GM11168 (cell line): ENCODE measurements at regions not wholly inside any gene's neighbourhood (a gene's known extent, or its start where the extent isn't known, plus 50 kb on each side); places are given as distances from the start of the nearest gene placed in this dataset.
"Not testable (repeated sequence)": the region's sequence is repeated elsewhere in the genome, so short reads cannot be mapped to it uniquely, and the experiment has no call there.

Source experiments
- in situ Hi-C: fragments of 300-500 bp; cut with MboI; formaldehyde crosslinking; loops from one replicate; pipeline ENCODE4 v1.12.0; 2022; ENCODE audit warnings: low sequenced_read_pairs; ENCODE audit not compliant: unreplicated experiment

GRCh38 chr9:115880221-115880885 is 273.2 kb upstream of the PAPPA start:
- in situ Hi-C loops = no loop called here

- in situ Hi-C loops = no loop called here
Observed at GRCh38 chr9:115882911-115883310, 270.7 kb upstream of the PAPPA start.

DNA sequence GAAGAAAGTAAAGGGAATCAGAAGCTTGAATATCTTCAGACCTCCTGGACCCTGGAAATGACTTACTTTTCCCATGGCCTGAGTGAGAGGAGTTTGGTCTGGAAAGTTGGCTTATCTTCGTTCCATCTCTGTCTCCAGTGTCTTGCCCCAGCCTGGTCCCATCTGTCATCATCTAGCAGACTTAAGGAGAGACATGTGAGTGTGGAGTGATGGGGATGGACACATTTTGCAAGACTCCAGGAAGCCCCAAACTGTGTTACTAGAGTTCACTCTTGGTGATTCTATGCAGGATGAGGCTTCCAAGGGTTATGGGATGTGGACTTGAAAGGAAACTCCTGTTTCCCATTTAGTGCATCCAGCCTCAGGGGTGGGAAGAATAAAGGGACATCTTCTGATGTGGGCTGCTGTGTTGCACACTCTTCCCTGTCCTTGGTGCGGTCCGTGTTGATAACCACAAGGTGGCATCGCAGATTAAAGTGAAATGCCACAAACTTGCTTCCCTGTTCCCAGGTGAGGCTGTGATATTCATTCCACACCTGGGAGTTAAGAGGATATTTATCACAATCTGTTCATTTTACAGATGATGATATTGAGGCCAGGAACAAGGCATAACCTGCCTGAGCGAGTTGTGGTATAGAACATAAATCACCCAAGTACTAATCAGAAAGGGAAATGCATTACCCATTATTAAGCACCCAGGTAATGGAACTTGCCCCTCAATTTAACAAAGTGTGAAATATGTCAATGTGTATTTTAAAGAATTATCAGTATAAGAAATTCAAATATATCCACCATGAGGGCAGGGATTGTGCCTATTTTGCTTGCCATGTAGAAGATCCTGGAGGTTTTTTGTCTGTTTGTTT is 269.9 kb upstream of the PAPPA start:
- in situ Hi-C loops = no loop called here

DNA sequence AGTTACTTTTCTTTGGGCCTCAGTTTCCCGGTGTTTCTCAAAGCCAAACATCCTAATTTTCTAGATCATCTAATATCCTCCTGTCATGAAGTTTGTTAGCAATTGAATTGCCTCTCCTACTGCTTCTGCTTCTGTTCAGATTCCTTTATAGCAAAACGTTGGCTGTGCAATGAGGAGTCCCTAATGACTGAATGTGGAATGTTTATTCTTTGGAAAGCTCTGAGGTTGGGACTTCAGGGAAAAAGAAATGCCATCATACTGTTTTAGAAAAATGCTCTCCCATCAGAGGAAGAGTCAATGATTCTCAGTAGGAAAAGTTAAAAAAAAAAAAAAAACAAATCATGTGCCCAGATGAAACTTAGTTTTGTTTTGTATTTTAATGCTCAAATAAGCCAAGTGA is 268.7 kb upstream of the PAPPA start:
- in situ Hi-C loops = no loop called here

DNA sequence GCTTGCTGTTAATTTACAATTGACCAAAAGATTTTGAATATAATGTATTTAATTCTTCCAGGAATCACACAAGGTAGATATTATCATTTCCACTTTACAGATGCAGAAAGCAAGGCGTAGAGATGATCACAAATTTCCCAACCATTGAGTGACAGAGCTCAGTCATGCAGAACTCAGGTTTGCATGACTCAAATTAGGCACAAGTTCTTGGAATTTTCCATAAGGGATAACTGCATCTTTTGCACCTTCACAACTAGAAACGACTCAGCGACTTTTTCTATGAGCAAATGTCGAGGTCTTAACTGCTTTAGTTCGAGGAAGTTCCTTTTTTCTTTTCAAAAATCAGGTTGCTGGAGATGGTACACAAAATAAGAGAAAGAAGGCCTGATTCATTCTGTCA is 265.5 kb upstream of the PAPPA start:
- in situ Hi-C loops = no loop called here

DNA sequence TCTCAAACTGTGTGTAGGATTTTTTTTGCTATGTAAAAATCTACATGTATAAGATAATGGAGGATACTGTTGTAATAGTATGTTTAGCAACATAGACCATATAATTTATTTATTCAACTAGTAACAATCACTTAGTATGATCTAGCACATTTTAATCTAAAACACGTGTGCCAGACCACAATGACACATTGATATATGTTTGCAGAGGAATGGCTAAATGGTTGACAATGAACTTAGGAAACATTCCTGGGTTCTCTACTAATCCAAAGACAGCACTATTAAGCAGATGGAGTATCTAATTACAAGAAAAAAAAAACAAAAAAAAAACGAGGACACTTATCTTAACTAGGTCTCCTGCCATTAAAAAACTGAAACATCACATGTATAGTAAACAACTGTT is 261.7 kb upstream of the PAPPA start:
- in situ Hi-C loops = no loop called here

DNA sequence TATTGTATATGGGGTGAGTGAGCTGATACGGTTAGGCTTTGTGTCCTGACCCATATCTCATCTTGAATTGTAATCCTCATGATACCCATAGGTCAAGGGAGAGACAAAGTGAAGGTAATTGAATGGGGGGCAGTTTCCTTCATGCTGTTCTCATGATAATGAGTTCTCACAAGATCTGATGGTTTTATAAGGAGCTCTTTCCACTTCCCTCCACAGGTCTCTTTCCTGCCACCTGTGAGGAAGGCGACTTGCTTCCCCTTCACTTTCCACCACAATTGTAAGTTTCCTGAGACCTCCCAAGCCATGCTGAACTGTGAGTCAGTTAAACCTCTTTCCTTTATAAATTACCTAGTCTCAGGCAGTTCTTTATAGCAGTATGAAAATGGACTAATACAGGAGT is 255.1 kb upstream of the PAPPA start:
- in situ Hi-C loops = not testable (repeated sequence)

- in situ Hi-C loops = no loop called here
Observed at GRCh38 chr9:115900698-115901097, 252.9 kb upstream of the PAPPA start.

- in situ Hi-C loops = no loop called here
Observed at GRCh38 chr9:115910959-115911358, 242.6 kb upstream of the PAPPA start.

DNA sequence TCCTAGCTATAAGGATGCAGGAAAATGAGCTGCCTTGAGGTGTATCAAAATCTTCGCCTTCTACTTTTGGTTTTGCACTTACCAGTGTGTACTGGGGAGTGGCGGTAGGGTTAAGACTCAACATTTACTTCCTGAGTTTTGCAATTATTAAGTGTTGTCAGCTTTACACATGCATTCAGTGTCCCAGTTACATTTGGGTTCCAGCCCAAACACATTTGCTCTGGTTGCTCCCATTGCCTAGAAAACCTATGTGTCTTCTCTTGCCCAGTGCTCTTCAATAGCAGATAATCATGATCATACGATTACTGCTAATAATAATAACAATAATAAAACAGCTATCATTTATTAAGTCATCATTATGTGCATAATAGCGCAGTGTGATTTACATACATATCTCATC is 241.5 kb upstream of the PAPPA start:
- in situ Hi-C loops = no loop called here

DNA sequence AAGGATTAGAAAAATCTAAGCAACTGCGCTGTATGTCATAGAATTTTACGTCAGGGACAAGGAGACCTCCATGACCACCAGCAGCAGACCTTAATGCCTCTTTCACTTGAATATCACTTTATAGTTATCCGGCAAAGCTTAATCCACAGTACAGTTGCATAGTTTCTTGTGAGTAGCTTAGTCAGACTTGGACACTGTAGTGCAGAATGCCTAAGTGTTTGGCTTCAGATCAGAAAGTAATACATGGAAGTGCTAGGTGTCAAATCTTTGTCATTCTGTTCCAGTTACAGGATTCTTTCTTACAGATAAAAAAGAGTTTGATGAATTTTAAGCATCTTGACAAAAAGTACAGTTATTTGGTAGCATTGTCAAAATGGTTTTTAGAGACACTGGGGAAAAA is 239.9 kb upstream of the PAPPA start:
- in situ Hi-C loops = no loop called here

DNA sequence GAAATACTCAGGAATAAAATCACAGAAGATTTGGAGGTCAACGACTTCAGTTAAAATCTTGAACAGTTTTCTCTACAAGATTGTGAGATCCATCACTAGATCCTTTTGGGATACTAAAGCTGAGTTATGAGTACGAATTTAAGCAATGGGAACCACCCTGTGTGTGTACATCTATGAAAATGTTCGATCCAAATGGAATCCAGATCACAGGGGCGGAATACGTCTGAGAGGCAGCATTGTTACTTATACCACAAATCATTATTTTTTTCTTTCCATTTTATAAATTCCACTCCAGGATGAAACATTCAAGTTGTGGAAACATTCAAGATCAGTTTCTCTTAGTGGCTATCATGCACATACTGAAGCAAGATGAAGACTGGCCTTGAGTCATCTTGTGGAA is 239.3 kb upstream of the PAPPA start:
- in situ Hi-C loops = no loop called here

- in situ Hi-C loops = no loop called here
Observed at GRCh38 chr9:115921301-115921700, 232.3 kb upstream of the PAPPA start.

GRCh38 chr9:115922444-115922843 is 231.1 kb upstream of the PAPPA start:
- in situ Hi-C loops = no loop called here

DNA sequence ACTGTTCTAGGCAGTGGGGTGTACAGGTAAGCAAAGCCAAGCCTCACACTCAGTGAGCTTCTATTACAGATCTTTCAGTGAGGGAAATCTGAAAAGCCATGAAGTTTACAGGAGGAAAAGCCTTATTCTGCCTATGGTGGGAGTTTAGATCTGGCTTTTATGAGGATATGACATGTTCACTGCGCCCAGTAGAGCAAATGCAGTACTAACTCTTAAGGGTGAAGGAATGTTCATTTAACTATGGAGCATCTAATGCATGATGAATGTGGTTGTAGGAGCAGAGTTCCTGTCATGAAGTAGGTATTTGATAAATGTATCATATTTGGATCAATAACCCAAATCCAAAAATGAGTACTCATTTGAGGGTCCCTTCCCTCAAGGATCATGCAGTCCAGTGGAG is 230.2 kb upstream of the PAPPA start:
- in situ Hi-C loops = no loop called here

- in situ Hi-C loops = no loop called here
Observed at GRCh38 chr9:115923903-115924668, 229.5 kb upstream of the PAPPA start.

DNA sequence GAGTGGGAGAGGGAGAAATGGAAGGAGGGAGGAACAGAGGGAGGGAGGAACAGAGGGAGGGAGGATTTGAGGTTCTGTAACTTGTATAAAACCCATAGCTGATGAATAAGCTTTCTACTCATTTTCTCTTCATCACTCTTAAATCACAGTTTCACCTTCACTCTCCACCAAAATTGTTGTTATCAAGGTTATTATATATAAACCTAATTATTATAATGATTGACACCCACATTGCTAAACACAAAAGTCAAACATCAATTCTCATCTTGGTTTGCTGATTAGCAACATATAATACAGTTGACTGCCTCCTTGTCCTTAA is 229.0 kb upstream of the PAPPA start:
- in situ Hi-C loops = no loop called here

DNA sequence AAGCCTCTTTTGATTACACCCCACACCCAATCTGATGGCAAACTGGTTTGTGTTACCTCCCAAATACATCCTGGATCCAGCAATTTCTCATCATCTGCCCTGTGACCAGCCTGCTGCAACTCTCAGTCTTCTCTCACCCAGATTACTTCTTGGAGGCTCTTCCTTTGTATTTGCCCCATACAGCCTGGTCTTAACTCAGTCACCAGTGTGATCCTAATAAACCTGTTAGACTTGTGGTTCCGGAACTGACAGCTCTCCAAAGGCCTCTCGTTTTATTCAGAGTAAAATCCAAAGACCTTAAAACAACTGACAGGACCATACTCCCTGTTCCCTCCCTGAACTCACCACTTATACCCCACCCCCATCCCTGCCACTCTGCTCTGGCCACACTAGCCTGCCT is 228.2 kb upstream of the PAPPA start:
- in situ Hi-C loops = no loop called here

DNA sequence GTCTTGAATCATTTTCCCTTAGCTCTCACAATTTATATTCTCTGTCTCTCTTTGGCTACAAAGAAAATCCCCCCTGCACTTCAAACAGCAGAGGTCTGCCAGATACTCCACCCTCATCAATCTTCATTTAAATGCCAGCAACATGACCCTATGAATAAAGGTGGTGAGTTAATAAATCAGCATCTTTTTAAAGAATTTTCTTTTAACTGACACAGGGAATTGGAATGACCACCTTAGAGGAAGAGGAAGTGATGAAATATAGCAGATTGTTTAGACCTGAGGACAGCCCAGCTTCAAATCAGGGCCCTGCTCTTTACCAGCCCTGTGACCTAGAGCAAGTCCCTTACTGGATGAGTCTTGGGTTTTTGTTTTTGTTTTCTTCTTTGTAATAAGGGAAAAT is 223.1 kb upstream of the PAPPA start:
- in situ Hi-C loops = no loop called here

- in situ Hi-C loops = no loop called here
Observed at GRCh38 chr9:115938479-115938878, 215.1 kb upstream of the PAPPA start.

GRCh38 chr9:115939065-115939765 is 214.4 kb upstream of the PAPPA start:
- in situ Hi-C loops = no loop called here
